CD4-positive, alpha-beta T cell (primary cell): ENCODE measurements at regions not wholly inside any gene's neighbourhood (a gene's known extent, or its start where the extent isn't known, plus 50 kb on each side); places are given as distances from the start of the nearest gene placed in this dataset.

Source experiments
- ATAC-seq: fragments of 200-7000 bp; cut with Tn5 transposase; one replicate; pipeline ENCODE4 v1.10.0; 2022; ENCODE audit warnings: mild to moderate bottlenecking; ENCODE audit not compliant: poor library complexity
- CTCF ChIA-PET: fragments of 350-600 bp; sonication (Branson Sonifier 250); formaldehyde crosslinking; loops from one replicate; lab custom pipeline; 2021; ENCODE audit warnings: antibody characterized with exemption, inconsistent platforms; lab: Charles Lee
- POLR2A ChIA-PET: fragments of 350-600 bp; sonication (Branson Sonifier 250); formaldehyde crosslinking; loops from one replicate; lab custom pipeline; 2021; ENCODE audit warnings: antibody characterized with exemption, inconsistent platforms; lab: Charles Lee
- DNase-seq, 14 experiments: peaks; one replicate each; pipeline ENCODE4 v3.0.0-alpha.2; 2013 to 2020; ENCODE audit warnings: mixed read lengths in 2 of 14
- H3K27ac ChIP-seq, 2 donors: one replicate each; pipeline versions ENCODE4 v1.5.1 to v1.7.0; 2013; ENCODE audit warnings: low read length in 2 of 2, low read depth in 1 of 2, mild to moderate bottlenecking in 1 of 2
- H3K27me3 ChIP-seq, 2 experiments: 1 replicate in 1 of 2; 2 replicates in 1 of 2; pipeline versions ENCODE4 v1.6.1 to v1.7.0; 2013; ENCODE audit warnings: low read length in 2 of 2, control low read depth in 1 of 2, mild to moderate bottlenecking in 1 of 2, moderate library complexity in 1 of 2; ENCODE audit not compliant: insufficient read depth in 2 of 2, control insufficient read depth in 1 of 2
- H3K36me3 ChIP-seq: one replicate; pipeline ENCODE4 v1.6.1; 2013; ENCODE audit warnings: low read length, control low read depth; ENCODE audit not compliant: insufficient read depth
- H3K4me1 ChIP-seq: one replicate; pipeline ENCODE4 v1.6.1; 2013; ENCODE audit warnings: low read length, control low read depth; ENCODE audit not compliant: insufficient read depth
- H3K4me3 ChIP-seq: one replicate; pipeline ENCODE4 v1.5.1; 2013; ENCODE audit warnings: mild to moderate bottlenecking, low read length, moderate library complexity
- H3K9me3 ChIP-seq, 2 experiments: 1 replicate in 1 of 2; 2 replicates in 1 of 2; pipeline versions ENCODE4 v1.6.1 to v1.7.0; 2013; ENCODE audit warnings: low read length in 2 of 2, mild to moderate bottlenecking in 2 of 2, control low read depth in 1 of 2, moderate library complexity in 1 of 2; ENCODE audit not compliant: control insufficient read depth in 1 of 2, insufficient read depth in 1 of 2
- H3K27ac Mint-ChIP-seq: one replicate; pipeline ENCODE4 v1.8.0; 2020; ENCODE audit warnings: mixed read lengths
- H3K27me3 Mint-ChIP-seq: one replicate; pipeline ENCODE4 v1.8.0; 2021; ENCODE audit warnings: mixed read lengths
- H3K36me3 Mint-ChIP-seq: one replicate; pipeline ENCODE4 v1.8.0; 2021; ENCODE audit warnings: low read depth, mixed read lengths
- H3K4me1 Mint-ChIP-seq: one replicate; pipeline ENCODE4 v1.8.0; 2021; ENCODE audit warnings: low read depth, mixed read lengths
- H3K4me3 Mint-ChIP-seq: one replicate; pipeline ENCODE4 v1.8.0; 2020; ENCODE audit warnings: mild to moderate bottlenecking, mixed read lengths
- H3K9me3 Mint-ChIP-seq: one replicate; pipeline ENCODE4 v1.8.0; 2020; ENCODE audit warnings: mixed read lengths
- intact Hi-C, 2 experiments: fragments of 100-400 bp; cut with DNase I in 1 of 2; cut with micrococcal nuclease in 1 of 2; formaldehyde crosslinking; loops; one replicate each; pipeline versions ENCODE4 v1.15.1 to v1.9.0; 2023 to 2025; cut with DNase I, micrococcal nuclease
- TF ChIP-seq, protein P1 (sequence below): fragments of 200-600 bp; IDR thresholded peaks from one replicate; pipeline ENCODE4 v1.8.0; 2022; ENCODE audit warnings: antibody characterized with exemption, mild to moderate bottlenecking

DNA sequence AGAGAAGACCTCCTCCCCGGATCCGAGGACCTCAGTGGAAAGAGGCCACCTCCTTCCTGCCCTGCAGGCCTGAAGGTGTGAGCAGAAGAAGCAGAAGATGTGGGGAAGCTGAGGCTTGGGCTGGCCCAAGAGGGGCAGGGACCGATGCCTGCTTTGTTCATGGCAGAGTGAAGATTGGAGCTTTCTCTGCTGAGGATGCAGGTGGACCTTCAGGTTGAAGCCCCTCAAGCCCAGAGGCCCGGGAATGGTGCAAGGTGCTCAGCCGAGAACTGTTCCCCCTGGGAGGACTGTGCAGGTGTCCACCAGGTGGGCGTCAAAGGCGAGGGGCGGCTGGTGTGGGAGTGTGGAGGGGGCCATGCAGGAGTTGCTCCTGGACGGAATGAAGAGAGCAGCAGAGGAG, 277.9 kb upstream of the IRX2 start:
- peaks cover 2% of the 10 kb centered on the region for H3K9me3 Mint-ChIP-seq
- no peaks in the 10 kb centered on the region for H3K27me3 Mint-ChIP-seq
- Histone ChIP-seq H3K4me1 (no peaks in the 10 kb centered on the region), H3K36me3 (no peaks in the 10 kb centered on the region), H3K4me3 (no peak overlapping the region), H3K27ac (no peak overlapping the region), H3K27me3 (no peaks in the 10 kb centered on the region), H3K9me3 (peaks cover 0 to 68% of the 10 kb centered on the region in 2 experiments)
- TF ChIP-seq, protein P1, sequence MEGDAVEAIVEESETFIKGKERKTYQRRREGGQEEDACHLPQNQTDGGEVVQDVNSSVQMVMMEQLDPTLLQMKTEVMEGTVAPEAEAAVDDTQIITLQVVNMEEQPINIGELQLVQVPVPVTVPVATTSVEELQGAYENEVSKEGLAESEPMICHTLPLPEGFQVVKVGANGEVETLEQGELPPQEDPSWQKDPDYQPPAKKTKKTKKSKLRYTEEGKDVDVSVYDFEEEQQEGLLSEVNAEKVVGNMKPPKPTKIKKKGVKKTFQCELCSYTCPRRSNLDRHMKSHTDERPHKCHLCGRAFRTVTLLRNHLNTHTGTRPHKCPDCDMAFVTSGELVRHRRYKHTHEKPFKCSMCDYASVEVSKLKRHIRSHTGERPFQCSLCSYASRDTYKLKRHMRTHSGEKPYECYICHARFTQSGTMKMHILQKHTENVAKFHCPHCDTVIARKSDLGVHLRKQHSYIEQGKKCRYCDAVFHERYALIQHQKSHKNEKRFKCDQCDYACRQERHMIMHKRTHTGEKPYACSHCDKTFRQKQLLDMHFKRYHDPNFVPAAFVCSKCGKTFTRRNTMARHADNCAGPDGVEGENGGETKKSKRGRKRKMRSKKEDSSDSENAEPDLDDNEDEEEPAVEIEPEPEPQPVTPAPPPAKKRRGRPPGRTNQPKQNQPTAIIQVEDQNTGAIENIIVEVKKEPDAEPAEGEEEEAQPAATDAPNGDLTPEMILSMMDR: no peak
- ChIA-PET CTCF (no interaction called here), POLR2A (no interaction called here)
- H3K27ac Mint-ChIP-seq: no peak overlapping the region
- no peaks in the 10 kb centered on the region for H3K4me1 Mint-ChIP-seq
- H3K36me3 Mint-ChIP-seq: no peaks in the 10 kb centered on the region
- no peak for DNase-seq
- intact Hi-C loops: no loop called here
- ATAC-seq: no peak
- no peak overlapping the region for H3K4me3 Mint-ChIP-seq

DNA sequence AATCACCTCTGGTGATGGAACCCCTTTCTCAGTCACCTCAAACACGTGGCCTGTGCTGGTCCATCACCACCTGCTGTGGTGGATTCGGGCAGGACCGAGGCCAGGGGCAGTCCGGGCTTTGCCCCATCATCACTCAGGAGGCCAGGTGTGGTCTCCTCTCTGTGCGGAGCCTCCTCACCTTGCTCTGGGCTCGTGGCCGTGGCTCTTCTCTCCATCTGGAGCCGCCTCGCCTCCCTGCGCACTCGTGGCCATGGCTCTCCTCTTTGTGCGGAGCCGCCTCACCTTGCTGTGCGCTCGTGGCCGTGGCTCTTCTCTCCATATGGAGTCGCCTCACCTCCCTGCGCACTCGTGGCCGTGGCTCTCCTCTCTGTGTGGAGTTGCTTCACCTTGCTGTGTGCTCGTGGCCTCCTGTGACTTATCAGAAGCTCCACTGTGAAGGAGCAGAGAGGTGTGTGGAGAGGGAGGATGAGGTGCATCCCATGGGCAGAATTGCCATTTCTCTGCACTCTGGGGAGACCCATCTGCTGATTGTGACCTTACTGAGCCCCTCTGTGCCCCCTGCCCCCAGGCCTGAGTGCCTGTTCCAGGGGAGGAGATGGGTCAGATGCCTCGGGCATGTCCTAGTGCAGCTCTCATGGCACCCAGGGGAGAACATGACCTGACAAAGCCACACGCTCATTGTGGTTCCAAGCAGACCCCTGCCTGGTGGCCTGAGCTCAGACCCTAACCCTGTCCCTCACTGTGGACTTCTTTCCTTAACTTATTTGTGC, 276.6 kb upstream of the IRX2 start:
- peaks cover 0 to 77% of the 10 kb centered on the region in 2 experiments for H3K9me3 ChIP-seq
- no peaks in the 10 kb centered on the region for H3K36me3 ChIP-seq
- no peak overlapping the region for H3K27ac Mint-ChIP-seq
- no peaks in the 10 kb centered on the region for H3K36me3 Mint-ChIP-seq
- H3K4me1 ChIP-seq: no peaks in the 10 kb centered on the region
- H3K27me3 ChIP-seq: no peaks in the 10 kb centered on the region
- ATAC-seq (no peak), DNase-seq (no peak)
- TF ChIP-seq, protein P1: no peak
- ChIA-PET POLR2A (no interaction called here), CTCF (no interaction called here)
- H3K9me3 Mint-ChIP-seq: peaks cover 2% of the 10 kb centered on the region
- no peak overlapping the region for H3K4me3 ChIP-seq
- no peak overlapping the region for H3K4me3 Mint-ChIP-seq
- intact Hi-C loops: no loop called here
- no peak overlapping the region for H3K27ac ChIP-seq
- no peaks in the 10 kb centered on the region for H3K4me1 Mint-ChIP-seq
- H3K27me3 Mint-ChIP-seq: no peaks in the 10 kb centered on the region

DNA sequence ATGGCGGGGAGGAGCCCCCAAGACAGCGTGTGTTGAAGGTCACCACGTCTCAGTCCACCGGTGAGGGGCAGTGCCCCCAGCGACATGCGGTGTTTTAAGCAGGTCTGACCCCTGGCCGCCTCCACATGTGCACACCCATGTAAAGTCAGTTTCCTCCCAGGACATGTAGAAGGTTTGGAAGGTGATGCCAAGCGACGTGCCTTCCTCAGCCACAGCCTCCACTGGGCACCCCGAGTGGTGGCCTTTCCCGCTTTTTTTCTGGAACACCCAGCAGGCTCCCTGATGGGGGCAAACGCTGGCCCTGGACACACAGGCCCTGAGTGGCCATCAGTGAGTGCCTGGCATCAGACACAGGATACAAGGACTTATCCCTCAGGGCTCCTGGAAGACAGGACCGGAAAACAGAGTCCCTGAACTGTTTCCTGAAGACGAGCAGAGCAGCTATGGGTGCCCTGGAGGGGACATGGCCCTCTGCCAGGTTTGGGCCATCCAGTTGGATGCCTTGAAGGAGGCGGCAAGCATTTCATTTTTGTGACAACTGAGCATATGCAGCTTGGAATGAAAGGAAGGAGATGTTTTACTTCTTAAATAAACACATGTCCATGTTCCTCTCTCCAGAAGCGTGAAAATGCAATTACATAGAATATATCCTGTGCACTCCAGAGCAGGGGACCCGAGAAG, 275.8 kb upstream of the IRX2 start:
- H3K27ac Mint-ChIP-seq: no peak overlapping the region
- peaks cover 0 to 83% of the 10 kb centered on the region in 2 experiments for H3K9me3 ChIP-seq
- H3K27ac ChIP-seq: no peak overlapping the region
- intact Hi-C loops: no loop called here
- H3K9me3 Mint-ChIP-seq: peaks cover 2% of the 10 kb centered on the region
- no peaks in the 10 kb centered on the region for H3K27me3 ChIP-seq
- no peaks in the 10 kb centered on the region for H3K4me1 Mint-ChIP-seq
- no peaks in the 10 kb centered on the region for H3K36me3 ChIP-seq
- H3K4me3 Mint-ChIP-seq: no peak overlapping the region
- ChIA-PET CTCF (no interaction called here), POLR2A (no interaction called here)
- TF ChIP-seq, protein P1: no peak
- no peak overlapping the region for H3K4me3 ChIP-seq
- no peaks in the 10 kb centered on the region for H3K27me3 Mint-ChIP-seq
- H3K36me3 Mint-ChIP-seq: no peaks in the 10 kb centered on the region
- H3K4me1 ChIP-seq: no peaks in the 10 kb centered on the region
- no peak for DNase-seq
- ATAC-seq: no peak
